HG03135 (cell line): ENCODE measurements at regions not wholly inside any gene's neighbourhood (a gene's known extent, or its start where the extent isn't known, plus 50 kb on each side); places are given as distances from the start of the nearest gene placed in this dataset.
"Not testable (repeated sequence)": the region's sequence is repeated elsewhere in the genome, so short reads cannot be mapped to it uniquely, and the experiment has no call there.

Experiments used
- ATAC-seq: cut with Tn5 transposase; IDR thresholded peaks from one replicate; pipeline ENCODE4 v1.9.1; 2021; ENCODE audit warnings: mild to moderate bottlenecking, moderate library complexity; ENCODE audit not compliant: unreplicated experiment

GRCh38 chr10:64369885-64370773 lies 848.9 kb downstream of the REEP3 start:
- ATAC-seq = no peak

GRCh38 chr10:64374346-64374745 lies 853.1 kb downstream of the REEP3 start:
- ATAC-seq = no peak

GRCh38 chr10:64376167-64376566 lies 855.0 kb downstream of the REEP3 start:
- no peak for ATAC-seq

- ATAC-seq = no peak
Observed at GRCh38 chr10:64379898-64380297, 858.7 kb downstream of the REEP3 start.

- ATAC-seq = no peak
Observed at GRCh38 chr10:64385355-64385754, 864.2 kb downstream of the REEP3 start.

GRCh38 chr10:64394744-64395143 lies 873.5 kb downstream of the REEP3 start:
- no peak for ATAC-seq

- ATAC-seq = no peak
Observed at GRCh38 chr10:64396105-64396708, 875.0 kb downstream of the REEP3 start.

GRCh38 chr10:64397125-64397524 lies 875.9 kb downstream of the REEP3 start:
- no peak for ATAC-seq

GRCh38 chr10:64408391-64409183 lies 887.4 kb downstream of the REEP3 start:
- ATAC-seq = no peak

GRCh38 chr10:64409349-64409748 lies 888.1 kb downstream of the REEP3 start:
- ATAC-seq = no peak

- no peak for ATAC-seq
Observed at GRCh38 chr10:64416011-64416410, 894.8 kb downstream of the REEP3 start.

- no peak for ATAC-seq
Observed at GRCh38 chr10:64419461-64419860, 898.3 kb downstream of the REEP3 start.

- ATAC-seq = no peak
Observed at GRCh38 chr10:64426745-64427144, 905.5 kb downstream of the REEP3 start.

GRCh38 chr10:64430690-64431323 lies 909.6 kb downstream of the REEP3 start:
- ATAC-seq = no peak

- not testable (repeated sequence) for ATAC-seq
Observed at GRCh38 chr10:64441872-64442271, 920.7 kb downstream of the REEP3 start.

- ATAC-seq = no peak
Observed at GRCh38 chr10:64444163-64444562, 923.0 kb downstream of the REEP3 start.

GRCh38 chr10:64444564-64444963 lies 923.4 kb downstream of the REEP3 start:
- ATAC-seq = no peak

GRCh38 chr10:64449603-64450002 lies 928.4 kb downstream of the REEP3 start:
- ATAC-seq = no peak

- ATAC-seq = no peak
Observed at GRCh38 chr10:64450312-64450711, 929.1 kb downstream of the REEP3 start.

GRCh38 chr10:64454962-64455361 lies 933.8 kb downstream of the REEP3 start:
- no peak for ATAC-seq

GRCh38 chr10:64458306-64458705 lies 937.1 kb downstream of the REEP3 start:
- no peak for ATAC-seq
